ENCODE measurements at regions not wholly inside any gene's neighbourhood (a gene's known extent, or its start where the extent isn't known, plus 50 kb on each side); places are given as distances from the start of the nearest gene placed in this dataset.
"Not testable (repeated sequence)": the region's sequence is repeated elsewhere in the genome, so short reads cannot be mapped to it uniquely, and the experiment has no call there.

- no peak for DNase-seq (ENCODE audit: low read depth)
Observed at GRCh38 chr9:38255599-38255998, 136.9 kb upstream of the ALDH1B1 start.

GRCh38 chr9:38254756-38255155 lies 137.7 kb upstream of the ALDH1B1 start:
- no peak for DNase-seq (ENCODE audit: low read depth)

GRCh38 chr9:38254151-38254550 lies 138.4 kb upstream of the ALDH1B1 start:
- DNase-seq (ENCODE audit: low read depth): no peak

GRCh38 chr9:38253200-38253599 lies 139.3 kb upstream of the ALDH1B1 start:
- no peak for DNase-seq (ENCODE audit: low read depth)

GRCh38 chr9:38251036-38251860 lies 141.3 kb upstream of the ALDH1B1 start:
- no peak for DNase-seq (ENCODE audit: low read depth)

GRCh38 chr9:38250279-38251035 lies 142.0 kb upstream of the ALDH1B1 start:
- no peak for DNase-seq (ENCODE audit: low read depth)

- no peak for DNase-seq (ENCODE audit: low read depth)
Observed at GRCh38 chr9:38249587-38250210, 142.8 kb upstream of the ALDH1B1 start.

- DNase-seq (ENCODE audit: low read depth): no peak
Observed at GRCh38 chr9:38249049-38249448, 143.5 kb upstream of the ALDH1B1 start.

- DNase-seq (ENCODE audit: low read depth): no peak
Observed at GRCh38 chr9:38246833-38247232, 145.7 kb upstream of the ALDH1B1 start.

- DNase-seq (ENCODE audit: low read depth): no peak
Observed at GRCh38 chr9:38244971-38245370, 147.5 kb upstream of the ALDH1B1 start.

- no peak for DNase-seq (ENCODE audit: low read depth)
Observed at GRCh38 chr9:38243993-38244392, 148.5 kb upstream of the ALDH1B1 start.

GRCh38 chr9:38242151-38242550 lies 150.4 kb upstream of the ALDH1B1 start:
- DNase-seq (ENCODE audit: low read depth): not testable (repeated sequence)

GRCh38 chr9:38240051-38240450 lies 152.5 kb upstream of the ALDH1B1 start:
- no peak for DNase-seq (ENCODE audit: low read depth)

GRCh38 chr9:38235244-38235643 lies 157.3 kb upstream of the ALDH1B1 start:
- DNase-seq (ENCODE audit: low read depth): no peak

- no peak for DNase-seq (ENCODE audit: low read depth)
Observed at GRCh38 chr9:38234479-38235170, 157.9 kb upstream of the ALDH1B1 start.

- no peak for DNase-seq (ENCODE audit: low read depth)
Observed at GRCh38 chr9:38233796-38234355, 158.6 kb upstream of the ALDH1B1 start.

- DNase-seq (ENCODE audit: low read depth): no peak
Observed at GRCh38 chr9:38233343-38233742, 159.2 kb upstream of the ALDH1B1 start.

- DNase-seq (ENCODE audit: low read depth): no peak
Observed at GRCh38 chr9:38232895-38233294, 159.6 kb upstream of the ALDH1B1 start.

- no peak for DNase-seq (ENCODE audit: low read depth)
Observed at GRCh38 chr9:38229504-38230155, 160.6 kb upstream of the SHB start.

- no peak for DNase-seq (ENCODE audit: low read depth)
Observed at GRCh38 chr9:38229104-38229500, 160.1 kb upstream of the SHB start.
